Fibroblast of pulmonary artery (primary cell): ENCODE measurements at regions not wholly inside any gene's neighbourhood (a gene's known extent, or its start where the extent isn't known, plus 50 kb on each side); places are given as distances from the start of the nearest gene placed in this dataset.

ENCODE experiments used
- DNase-seq: peaks from one replicate; pipeline ENCODE4 v3.0.0-alpha.2; 2010; ENCODE audit warnings: low read depth
- H3K4me3 ChIP-seq: replicated peaks from 2 replicates; pipeline ENCODE4 v1.5.1; 2011; ENCODE audit warnings: low read depth, mild to moderate bottlenecking, control low read depth, low read length, moderate library complexity
- CTCF ChIP-seq: IDR thresholded peaks from 2 replicates; pipeline ENCODE4 v1.5.1; 2011; ENCODE audit warnings: mild to moderate bottlenecking, control low read depth, low read length, inconsistent platforms; ENCODE audit errors: missing control alignments

DNA sequence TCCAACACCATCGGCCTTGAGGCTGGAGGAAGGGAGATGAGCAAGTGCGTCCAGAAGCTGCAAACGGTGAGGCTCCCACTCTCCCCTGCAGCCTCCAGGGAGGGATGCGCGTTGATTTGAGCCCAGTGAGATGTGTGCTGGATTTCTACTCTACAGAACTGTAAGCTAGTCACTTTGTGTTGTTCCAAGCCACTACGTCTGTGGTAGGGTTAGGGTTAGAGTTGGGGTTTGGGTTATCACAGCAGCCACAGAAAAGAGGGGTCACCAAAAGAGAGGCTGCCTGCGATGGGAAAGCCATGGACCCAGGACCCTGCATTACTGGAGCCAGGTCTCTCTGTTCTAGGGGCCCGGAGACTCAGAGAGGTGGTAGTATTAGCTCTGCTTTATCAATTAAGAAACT lies 94.5 kb downstream of the KCNF1 start:
- no peak for DNase-seq
- TF ChIP-seq CTCF, result no peak
- H3K4me3 ChIP-seq, result no peak overlapping the region

- TF ChIP-seq CTCF, result no peak
- no peak for DNase-seq
Measured at GRCh38 chr2:11007331-11008264, 95.9 kb downstream of the KCNF1 start.

DNA sequence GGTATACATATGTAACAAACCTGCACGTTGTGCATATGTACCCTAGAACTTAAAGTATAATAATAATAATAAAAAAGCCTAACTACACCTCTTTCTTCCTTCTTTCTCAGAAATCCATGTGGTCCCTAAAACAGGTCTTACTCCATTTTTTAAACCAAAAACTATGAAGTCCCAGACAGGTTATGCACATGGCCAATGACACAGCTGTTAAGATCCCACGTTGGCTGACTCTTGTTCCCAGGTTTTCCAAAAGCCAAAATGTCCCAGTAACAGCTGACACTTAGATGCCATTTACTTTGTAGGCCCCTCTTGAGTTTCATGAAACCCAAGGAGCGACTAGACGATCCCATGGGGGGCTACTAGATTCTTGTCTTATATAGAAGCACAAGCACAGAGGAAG lies 97.0 kb downstream of the KCNF1 start:
- TF ChIP-seq CTCF, result no peak
- H3K4me3 ChIP-seq, result no peak overlapping the region
- no peak for DNase-seq

More at GRCh38 chr2:11007331-11008264, 95.9 kb downstream of the KCNF1 start:
- H3K4me3 ChIP-seq, result no peak overlapping the region

DNA sequence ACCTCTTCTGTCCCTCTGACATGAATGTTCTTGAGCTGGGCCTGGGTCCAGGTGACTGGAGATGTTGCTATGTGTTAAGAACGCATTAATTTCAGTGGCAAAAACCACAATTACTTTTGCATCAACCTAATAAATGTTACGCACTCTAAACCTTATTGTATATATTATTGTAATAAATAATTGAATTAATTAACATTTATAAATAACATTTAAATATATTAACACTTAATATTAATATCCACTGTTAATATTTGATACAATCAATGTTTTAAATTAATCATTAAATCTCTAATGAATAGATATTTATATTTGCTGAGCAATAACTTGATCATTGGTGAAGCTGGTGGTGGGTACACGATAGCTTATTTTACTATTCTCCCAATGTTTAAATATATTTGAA lies 97.4 kb downstream of the KCNF1 start:
- no peak for DNase-seq
- no peak for TF ChIP-seq CTCF
- H3K4me3 ChIP-seq, result no peak overlapping the region

- TF ChIP-seq CTCF, result no peak
- no peak overlapping the region for H3K4me3 ChIP-seq
- no peak for DNase-seq
Measured at GRCh38 chr2:11009891-11010290, 98.2 kb downstream of the KCNF1 start.

- DNase-seq, result no peak
- no peak for TF ChIP-seq CTCF
- H3K4me3 ChIP-seq, result no peak overlapping the region
Measured at GRCh38 chr2:11011359-11011758, 99.6 kb downstream of the KCNF1 start.
